ENCODE measurements at regions not wholly inside any gene's neighbourhood (a gene's known extent, or its start where the extent isn't known, plus 50 kb on each side); places are given as distances from the start of the nearest gene placed in this dataset.

DNA sequence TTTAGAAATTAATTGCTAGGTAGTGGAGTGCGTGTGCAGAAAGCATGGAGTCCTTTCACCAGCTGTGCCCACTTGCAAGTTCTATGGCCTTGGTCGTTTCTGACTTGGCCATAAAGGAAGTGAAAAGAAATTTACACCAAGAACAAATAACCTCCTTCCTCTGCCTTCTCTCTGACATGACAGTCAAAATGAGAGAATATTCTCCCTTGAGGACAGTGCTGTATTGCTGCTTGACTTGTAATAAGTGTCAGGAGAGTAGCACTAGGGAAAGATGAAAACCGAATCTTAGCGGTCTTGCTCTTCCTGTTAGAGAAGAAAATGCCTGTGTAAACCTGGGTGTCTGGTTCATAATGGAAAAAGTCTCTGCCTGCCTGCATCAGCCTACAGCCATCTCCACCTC is 333.1 kb upstream of the RAG2 start:
- no peak for DNase-seq

DNA sequence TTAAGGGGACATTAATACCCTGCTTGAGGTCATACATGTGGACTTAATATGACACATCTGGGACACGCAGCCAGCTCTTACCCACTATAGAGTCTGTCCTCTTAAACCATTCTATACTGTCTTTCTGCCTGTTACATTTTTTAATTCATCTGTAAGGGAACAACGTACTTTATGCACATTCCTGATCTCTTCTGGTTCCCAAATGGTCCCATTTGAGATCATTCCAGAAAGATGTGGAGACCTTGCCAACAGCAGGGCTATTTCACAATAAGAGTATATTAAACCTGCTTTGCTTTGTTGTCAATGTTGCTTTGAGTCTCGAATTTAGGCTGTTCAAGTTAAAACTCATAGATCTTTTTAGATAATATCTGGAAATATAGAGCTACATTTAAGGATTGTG is 332.2 kb upstream of the RAG2 start:
- DNase-seq, result no peak

DNA sequence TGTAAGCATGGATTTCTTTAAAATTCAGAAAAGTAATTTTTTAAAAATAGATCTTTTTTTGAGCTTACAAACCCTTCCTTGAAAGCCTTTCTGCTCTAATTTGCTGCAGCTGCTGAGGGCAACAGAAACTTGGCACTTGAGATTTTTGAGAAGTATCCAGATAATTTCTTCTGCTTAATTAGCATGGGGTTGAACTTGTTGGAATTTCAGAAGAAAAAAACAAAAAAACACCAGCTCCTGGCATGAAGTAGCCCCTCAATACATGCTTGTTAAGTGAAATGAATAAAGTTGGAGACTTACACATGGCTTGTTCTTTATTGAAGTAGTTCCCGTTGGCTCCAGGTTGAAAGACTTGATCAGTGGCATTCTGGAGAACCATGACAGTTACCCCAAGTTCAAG is 331.4 kb upstream of the RAG2 start:
- DNase-seq, result no peak

DNA sequence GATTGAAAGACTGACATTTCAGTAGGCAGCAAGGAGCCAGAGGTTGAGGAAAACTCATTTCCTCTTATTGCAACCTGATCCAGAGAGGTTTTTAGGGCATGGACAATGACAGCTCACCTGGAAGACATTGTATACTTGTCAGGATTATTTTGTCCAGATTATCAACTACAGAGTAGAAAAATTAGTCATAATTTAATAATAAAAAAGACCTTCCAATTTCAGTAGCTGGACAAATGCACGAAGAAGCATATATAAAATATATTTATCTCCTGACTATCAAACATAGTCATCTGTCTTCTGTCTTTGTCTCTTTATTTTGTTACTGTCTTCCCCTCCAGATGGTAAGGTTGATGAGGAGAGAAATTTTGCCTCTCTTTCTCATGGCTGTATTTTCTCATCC is 330.6 kb upstream of the RAG2 start:
- no peak for DNase-seq

DNA sequence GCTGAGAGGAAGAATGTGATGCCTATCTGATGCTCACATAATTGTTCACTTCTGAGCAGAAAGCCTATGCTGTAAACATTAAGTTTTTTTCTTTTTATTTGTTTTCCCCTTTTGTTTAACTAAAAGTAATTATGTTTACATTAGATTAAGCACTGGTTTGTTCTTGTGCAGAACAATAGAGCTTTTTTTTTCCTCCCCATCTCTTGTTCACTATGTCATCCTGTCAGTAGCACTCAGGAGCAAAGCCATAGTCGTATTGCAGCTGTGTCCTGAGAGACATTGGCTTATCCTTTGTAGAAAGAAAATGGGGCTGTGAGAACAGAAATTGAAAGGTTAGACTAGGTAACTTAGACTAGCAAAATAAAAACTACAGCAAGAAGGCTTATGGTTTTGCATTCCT is 301.8 kb upstream of the RAG2 start:
- DNase-seq, result no peak

DNA sequence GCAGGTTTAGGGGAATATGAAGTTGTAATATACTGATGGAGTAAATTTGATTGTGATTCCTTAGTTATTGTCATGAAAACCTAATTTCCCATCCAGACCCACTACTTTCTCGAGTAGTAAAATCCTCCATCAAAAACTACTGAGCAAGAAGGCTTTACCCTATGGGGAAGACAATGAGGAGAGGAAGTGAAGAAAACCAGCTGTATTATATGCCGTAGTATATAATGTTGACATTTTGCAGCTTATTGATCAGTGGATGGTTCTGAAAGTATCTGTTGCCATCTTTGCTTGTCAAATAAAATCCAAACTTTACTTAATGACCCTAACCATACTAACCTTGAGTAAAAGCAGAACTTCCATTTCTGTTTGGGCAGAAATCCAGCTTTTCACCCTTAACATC is 292.8 kb upstream of the RAG2 start:
- no peak for DNase-seq

DNA sequence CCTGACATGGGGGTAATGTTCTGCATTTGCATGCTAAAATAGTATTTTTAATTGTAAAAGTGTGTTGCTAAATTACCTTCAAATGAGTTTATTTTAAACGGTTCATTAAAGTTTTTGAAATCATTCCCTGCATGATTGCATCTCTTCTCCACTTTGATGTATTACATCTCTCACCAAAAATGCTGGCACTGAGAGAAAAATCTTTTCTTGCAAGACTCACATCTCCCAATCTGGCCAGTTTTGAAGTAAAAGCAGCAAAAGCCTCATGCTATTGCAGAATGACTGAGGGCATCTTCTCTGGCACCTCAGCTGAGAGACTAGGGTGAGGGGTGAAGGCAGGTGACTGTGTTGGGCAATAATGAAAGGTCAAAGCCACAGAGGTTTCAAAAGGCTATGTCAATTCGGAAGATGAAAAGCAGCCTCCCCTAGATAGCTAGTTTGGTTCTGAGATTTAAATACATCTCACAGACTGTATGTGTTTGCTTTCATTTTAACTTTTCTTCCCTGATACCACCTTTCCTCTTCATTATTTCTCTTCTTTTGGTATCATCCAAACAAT is 292.2 kb upstream of the RAG2 start:
- no peak for DNase-seq

DNA sequence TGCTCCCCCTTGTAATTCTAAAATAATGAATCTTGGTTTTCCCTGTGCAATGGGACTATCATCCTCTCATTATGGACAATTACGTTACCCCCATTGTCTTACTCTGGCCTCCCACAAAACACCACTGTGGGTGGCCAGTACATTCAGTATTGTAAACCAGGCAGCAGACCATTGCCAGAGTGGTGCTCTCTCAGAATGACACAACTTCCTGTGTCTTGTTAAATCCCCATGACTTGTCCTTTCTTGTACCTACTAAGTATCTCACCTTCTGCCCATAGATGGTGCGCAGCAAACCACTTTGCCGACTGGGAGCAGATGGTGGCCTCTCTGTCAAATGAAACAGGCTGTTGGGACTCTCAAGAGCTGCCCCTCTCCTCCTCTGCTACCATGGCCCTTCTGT is 287.1 kb upstream of the RAG2 start:
- DNase-seq, result no peak

DNA sequence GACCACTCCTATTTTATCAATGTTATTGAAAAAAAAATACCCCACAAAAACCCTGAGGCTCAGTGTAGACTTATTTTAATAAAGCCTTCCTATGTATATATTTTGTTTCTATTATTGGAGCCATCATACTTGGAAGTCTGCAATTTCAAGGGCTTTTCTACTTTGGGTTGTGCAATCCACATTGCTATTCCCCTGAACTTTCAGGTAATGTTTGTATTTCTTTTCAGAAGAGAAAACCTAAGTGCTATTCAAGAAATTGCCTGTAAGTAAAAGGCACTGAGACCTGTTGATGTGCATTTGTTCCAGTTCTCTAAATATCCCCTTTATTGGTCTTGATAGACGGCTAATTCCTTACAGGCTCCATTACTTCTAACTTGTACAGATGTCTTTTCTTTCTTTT is 280.7 kb upstream of the RAG2 start:
- DNase-seq, result no peak

DNA sequence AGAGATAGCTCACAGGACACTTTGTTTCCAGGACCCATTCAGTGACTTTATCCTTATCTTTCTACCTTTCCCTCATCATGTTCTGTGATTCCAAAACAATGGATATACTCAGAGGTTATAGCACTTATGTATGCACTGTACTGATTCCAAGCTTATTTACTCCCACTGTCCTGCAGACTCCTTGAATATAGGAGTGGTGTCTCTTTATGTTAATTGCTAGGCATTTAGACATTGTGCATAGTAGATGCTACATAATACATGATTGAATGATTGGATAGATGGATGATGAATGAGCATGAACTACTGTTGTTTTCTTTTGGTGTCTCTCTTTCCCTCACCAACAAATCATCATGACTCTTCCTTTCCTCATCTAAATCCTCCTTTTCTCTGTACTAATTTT is 279.1 kb upstream of the RAG2 start:
- DNase-seq, result no peak

DNA sequence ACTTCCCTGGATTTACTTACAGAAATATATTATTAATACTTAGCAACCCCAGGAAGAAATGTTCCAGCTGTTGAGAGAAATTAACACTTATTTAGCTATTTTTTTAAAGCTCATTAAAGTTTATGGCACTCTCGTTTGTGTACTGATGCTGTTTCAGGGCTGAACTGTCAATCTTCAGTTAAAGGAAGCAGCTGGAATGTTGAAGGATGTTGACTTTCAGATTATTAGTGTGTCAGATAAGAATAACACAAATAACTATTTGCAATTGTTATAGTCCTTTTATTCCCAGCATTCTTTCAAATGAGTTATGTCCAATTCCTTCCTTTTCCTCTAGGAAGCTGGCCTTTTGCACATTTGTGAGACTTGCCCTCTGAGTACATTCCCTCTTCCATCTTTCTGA is 278.2 kb upstream of the RAG2 start:
- DNase-seq, result no peak

DNA sequence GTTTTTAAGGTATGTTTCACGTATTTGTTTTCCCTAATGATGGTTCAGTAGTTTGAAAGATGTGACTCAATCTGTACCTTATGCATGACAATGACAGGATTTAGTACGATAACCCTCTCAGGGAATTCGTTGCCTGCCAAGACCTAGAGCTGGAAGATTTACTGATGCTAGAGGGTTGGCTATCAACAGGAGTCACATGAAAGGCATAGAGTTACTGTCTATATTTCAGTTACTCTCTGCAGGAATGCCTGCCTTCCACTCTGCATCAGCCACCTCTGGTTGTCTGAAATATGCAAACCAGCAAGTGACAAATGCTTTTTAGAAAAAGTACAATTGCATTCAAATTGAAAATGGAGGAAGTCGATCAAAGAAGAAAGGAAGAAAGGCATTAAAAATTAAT is 276.3 kb upstream of the RAG2 start:
- no peak for DNase-seq

DNA sequence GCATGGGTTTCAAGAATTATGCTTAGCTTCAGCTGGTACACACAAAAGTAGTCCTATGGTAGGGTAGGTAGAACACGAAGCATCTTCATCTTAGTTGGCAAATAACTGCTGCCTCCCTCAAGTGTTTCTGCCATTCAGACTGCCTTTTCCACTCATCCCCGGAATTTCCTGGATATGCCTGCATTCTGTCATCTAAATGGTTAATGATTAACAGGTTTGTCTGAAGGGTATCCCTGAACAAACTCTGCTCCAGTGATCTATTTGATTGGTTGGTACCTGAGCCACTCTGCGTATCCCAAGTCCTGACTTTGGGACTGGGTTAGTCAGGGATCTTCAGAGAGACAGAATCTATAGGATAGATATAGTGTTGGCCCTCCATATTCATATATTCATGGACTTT is 272.3 kb upstream of the RAG2 start:
- DNase-seq, result no peak

DNA sequence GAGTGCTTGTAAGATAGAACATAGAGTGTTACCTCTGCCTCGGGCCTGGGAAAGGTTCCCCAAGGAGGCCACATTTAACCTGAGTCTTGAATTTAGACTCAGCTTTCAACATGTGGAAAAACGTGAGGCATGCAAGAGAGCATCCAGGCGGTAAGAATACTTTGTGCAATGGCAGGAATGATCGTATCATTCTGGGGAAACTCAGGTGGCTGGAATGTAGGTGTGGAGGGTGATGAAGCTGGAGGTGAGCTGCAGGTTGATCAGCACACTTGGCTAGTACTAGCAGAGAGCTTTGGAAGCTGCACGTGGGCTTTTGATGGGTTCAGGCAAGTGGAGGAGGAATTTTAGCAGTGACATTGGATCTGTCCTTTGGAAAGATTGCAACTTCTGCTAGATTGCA is 270.3 kb upstream of the RAG2 start:
- DNase-seq, result no peak

DNA sequence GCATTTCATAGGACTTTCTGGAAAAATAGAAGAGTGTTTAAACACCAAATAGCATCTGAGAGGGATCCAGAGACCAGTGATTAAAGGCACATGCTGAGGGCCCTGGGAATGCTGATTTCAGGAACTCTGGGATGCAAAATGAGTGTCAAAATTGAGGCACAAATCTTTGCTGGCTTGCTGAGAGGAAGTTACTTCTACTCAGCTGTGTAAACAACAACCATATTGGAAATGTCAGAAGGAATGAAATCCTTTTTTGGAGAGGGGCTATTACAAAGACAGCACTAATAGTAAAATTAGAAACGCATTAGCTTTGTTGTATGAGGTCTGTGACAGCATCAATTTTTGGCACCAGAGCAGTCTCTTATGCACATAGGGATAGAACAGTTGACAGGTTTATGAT is 267.8 kb upstream of the RAG2 start:
- no peak for DNase-seq

DNA sequence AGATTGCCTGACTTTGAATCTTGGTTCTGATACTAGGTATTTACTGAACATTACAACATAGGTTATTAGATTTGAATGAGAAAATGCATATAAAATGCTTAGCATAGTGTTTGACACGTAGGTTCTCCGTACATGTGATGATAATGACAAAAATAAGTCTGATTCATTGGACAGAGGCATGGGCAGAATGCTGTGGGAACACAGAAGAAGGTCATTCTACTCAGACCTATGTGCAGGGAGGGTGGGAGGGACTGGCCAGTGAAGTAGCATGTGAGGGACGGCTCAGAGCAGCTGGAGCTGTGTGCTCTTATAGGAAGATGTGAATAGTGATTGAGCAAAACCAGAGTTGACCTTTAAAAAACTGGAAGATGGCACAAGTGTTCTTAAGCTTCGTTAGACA is 256.8 kb upstream of the RAG2 start:
- no peak for DNase-seq

DNA sequence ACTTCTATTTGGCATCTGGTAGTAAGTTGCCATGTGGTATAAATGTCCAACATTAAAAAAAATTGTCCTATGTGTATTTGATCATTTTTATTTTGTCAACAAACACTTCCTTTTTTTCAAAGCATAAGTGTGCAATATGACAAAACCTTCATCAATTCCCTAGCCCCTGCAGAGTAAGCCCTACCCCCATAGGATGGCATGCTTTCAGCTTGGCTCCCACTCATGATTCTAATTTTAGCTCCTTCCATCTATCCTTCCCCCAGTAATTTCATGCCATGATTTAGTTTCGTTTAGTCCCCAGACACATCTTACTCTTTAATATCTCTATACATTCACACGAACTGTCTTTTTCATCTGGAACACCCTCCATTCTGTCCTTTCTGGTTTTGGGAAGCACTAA is 250.6 kb upstream of the RAG2 start:
- DNase-seq, result no peak

DNA sequence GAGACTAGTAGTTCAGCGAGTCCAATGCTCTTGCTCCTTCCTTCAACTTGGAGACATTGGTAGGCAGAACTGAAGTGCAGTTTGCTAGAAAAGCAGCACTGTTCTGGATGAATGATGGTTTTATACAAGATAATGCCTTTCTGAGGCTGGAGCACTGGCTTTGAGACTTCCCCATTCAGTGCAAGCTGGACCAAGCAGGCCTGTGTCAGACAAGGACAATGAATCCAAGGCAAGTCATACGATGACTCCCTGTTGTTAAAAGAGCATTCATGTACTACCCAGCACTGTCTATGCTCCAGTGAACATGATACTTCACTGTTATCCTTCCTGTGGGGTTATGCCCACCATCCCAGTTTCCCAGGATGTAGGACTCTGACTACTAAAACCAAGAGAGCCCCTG is 242.3 kb upstream of the RAG2 start:
- DNase-seq, result no peak

DNA sequence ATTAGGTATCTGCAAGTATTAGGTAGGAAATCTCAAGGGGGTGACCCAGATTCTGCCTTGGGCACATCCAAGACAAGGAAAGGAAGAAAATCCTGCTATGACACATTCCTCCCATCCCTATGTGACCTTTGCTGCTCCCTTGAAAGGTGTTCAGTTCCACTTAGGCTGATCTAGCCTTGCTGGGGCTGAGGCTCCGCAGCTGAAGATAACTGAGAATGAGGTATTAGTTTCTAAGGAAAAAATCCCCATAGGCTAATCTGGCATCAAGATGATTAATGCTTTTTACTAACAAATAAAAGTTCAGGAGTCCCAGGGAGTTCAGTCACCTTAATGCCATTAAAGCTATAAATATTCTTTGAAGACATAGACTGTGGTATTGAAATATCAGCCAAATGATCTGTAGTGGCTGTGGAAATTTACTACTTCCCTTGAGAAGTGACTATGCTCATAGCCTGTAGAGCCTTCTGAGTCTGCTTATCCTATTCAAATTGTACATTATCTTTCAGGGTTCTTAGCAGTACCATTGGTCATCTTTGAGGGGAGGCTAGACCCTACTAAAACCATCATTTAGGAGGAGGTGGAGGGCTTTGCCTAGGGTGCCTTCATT is 239.9 kb upstream of the RAG2 start:
- no peak for DNase-seq

DNA sequence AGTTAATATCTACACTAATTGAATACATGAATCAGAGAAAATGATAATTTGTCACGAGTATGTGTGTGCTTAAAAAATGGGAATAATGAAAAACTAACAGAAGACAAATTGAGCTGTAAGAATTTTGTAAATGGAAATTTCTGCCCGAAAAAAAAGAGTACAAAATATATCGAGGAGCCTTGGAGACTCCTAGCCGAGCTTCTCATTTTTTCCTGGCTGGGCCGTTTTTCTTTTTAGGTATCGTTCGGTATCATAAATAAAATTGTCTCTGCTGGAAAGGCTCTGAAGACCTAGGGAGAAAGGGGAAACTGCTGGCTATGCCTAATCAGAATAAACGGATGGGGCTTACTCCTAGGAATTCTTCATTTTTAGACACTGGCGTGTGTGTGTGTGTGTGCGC is 227.2 kb upstream of the RAG2 start:
- no peak for DNase-seq

DNA sequence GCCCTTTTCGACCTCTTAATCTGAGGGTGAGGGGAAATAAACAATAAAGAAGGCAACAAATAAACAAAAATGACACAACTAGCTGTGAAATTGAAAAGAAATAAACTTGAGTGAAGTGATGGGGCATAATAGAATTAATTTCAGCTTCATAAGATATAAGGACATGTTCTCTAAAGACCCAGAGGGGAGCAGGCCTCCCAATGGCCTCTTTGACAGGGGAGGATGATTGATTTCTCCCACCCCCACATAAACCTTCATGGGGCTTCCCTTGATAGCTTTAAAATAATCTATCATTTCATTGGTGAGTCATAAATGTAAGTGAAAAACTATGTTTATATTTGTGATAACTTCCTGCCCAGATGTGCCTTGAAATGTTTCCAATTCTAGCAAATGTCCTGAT is 226.3 kb upstream of the RAG2 start:
- DNase-seq, result no peak

DNA sequence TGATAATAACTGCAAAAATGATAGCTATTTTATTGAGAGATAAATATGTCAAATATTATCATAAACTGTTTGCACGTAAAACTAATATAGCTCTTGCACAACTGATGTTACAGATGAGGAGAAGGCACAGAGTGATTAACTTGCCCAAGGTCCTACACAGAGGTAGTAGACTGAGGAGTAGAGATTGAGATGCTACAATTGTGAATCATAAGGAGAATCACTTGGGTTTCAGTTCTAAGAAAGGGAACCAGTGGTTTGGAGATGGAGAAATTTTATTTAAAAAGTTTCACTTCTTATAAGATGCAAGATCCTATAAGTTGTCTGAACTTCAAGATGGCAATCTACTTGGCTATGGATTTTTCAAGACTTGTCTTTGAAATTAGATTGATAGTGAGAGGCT is 224.8 kb upstream of the RAG2 start:
- no peak for DNase-seq

DNA sequence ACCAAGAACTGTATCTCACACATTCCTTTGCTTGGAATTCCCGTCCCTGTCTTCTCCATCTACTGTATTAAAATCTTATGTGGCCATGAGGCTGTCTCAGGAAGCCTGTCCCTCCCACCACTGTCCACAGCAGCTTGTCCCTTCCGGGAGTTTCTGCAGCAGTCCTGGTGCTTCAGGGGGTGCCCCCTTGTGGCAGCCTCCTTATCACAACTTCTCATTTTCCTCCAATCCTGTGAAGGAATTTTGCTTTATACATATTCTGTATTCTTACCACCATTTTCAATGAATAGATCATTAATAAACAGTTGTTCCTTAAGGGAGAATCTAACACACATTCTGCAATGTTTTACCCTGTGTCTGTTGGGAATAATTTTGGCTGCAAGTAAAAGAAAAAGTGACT is 220.4 kb upstream of the RAG2 start:
- no peak for DNase-seq

DNA sequence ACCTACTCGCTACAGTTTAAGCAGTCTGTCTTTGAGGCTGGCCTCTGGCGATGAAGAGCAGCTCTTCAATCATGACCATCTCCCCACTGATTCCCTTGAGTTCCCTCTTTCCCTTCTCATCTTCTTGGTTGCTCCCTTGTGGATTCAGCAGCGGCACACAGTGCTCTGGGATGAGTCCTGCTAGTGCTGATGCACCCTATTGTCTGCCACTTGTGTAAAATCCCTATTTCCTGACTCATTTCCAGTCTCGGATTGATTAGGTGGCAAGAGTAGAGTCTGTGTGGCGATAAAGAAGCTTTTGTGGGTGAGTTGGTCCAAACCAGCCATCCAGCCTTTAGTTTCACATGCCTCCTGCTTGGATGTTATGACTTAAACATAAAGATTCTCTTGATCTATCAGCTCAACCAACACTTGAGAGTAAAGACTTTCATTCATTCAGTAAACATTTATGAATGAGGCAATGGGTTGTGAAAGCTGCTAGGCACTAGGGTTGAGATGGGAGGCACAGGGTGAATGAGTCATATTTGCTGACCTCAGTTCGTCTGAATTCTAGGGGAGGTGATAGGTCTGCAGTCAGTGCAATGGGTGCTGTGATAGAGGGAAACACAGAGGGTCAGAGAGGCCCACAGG is 219.4 kb upstream of the RAG2 start:
- no peak for DNase-seq

DNA sequence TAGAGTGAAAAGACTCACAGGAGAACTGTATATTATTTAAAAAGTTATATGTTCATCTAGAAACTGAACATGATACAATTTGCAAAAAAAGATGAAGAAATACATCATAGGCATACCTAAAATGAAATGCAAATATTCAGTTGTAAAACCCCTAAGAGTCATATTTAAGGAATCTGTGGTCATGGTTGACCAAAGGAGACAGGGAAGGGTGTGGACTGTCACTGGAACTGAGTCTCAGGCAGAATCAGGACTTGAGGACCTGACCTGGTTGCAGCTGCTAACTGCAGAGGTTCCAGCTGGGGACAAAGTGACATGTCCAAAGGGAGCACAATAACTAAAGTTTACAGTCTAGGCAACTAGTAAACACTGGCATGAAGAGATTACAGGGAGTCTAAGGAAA is 211.3 kb upstream of the RAG2 start:
- DNase-seq, result no peak
